ENCODE measurements at regions not wholly inside any gene's neighbourhood (a gene's known extent, or its start where the extent isn't known, plus 50 kb on each side); places are given as distances from the start of the nearest gene placed in this dataset.

GRCh38 chr18:22847392-22847791 lies 85.7 kb upstream of the RBBP8 start:
- no peak for DNase-seq (ENCODE audit: low spot score)

DNA sequence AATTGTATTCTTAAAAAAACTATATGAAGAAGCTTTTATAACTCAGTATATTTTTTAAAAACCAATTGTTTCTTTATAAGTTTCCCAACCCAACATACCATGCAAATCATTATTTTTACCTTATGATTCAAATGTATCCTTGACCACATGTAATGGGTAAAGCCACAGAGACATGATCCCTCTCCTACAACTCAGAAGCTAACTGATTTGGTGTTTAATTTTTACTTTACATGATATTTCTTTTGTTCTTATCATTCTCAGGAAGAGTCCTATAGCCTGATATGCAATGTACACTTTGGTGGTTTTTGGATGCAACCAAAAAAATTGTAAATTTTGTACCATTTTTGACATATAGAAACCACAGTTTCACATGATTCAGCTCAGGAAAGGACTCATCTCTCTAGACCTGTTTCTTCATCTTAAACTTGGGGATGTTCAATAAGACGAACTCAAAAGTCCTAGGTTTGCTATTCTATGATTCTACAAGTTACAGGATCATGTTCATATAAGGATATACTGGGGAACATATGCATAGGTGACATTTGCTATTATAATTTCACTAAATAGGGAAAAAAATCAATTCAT lies 85.2 kb upstream of the RBBP8 start:
- DNase-seq (ENCODE audit: low spot score) = no peak

- DNase-seq (ENCODE audit: low spot score) = no peak
Observed at GRCh38 chr18:22848615-22849014, 84.5 kb upstream of the RBBP8 start.

GRCh38 chr18:22856870-22857269 lies 76.3 kb upstream of the RBBP8 start:
- no peak for DNase-seq (ENCODE audit: low spot score)

GRCh38 chr18:22858121-22858520 lies 75.0 kb upstream of the RBBP8 start:
- DNase-seq (ENCODE audit: low spot score) = no peak

GRCh38 chr18:22860807-22861206 lies 72.3 kb upstream of the RBBP8 start:
- DNase-seq (ENCODE audit: low spot score) = no peak

GRCh38 chr18:22865354-22866116 lies 67.6 kb upstream of the RBBP8 start:
- DNase-seq (ENCODE audit: low spot score) = no peak

- DNase-seq (ENCODE audit: low spot score) = no peak
Observed at GRCh38 chr18:22868831-22869230, 64.3 kb upstream of the RBBP8 start.

GRCh38 chr18:22871809-22872525 lies 61.2 kb upstream of the RBBP8 start:
- no peak for DNase-seq (ENCODE audit: low spot score)

DNA sequence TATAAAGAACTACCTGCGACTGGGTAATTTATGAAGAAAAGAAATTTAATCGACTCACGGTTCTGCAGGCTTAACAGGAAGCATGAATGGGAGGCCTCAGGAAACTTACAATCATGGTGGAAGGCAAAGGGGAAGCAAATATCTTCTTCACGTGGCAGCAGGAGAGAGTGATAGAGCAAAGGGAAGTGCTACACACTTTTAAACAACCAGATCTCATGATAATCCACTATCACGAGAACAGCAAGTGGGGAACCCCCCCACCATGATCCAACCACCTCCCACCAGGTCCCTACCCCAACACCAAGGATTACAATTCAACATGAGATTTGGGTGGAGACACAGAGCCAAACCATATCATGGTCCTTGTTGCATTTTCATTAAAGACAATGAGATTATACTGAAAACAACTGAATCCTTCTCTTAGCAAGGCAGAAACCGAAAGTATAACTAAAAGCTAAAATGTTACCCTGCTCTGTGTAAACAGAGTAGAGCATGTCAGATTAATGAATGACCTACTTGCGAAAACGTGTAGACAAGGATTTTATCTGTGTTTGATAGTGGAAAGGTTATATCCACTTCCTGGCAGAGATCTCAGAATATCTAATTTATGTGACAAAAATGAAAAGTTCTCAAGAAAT lies 60.1 kb upstream of the RBBP8 start:
- no peak for DNase-seq (ENCODE audit: low spot score)

DNA sequence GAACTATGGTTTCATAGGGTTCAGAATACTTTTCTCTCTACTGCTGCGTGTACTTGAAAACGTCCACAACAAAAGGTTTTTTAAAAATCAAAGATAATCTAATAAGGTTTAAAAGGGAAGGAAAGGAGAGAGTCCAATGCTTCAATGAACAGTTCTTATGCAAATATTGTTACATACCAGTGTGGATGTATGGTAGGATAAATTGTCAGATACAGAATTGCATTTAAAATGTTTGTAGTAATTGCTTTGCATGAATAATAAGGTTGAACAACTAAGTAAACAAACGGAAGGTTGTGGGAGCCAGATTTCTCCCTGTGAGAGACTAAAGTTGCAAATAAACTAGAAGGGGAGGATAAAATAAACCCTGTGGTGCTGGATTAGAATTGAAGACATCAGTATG lies 53.8 kb upstream of the RBBP8 start:
- DNase-seq (ENCODE audit: low spot score) = no peak

DNA sequence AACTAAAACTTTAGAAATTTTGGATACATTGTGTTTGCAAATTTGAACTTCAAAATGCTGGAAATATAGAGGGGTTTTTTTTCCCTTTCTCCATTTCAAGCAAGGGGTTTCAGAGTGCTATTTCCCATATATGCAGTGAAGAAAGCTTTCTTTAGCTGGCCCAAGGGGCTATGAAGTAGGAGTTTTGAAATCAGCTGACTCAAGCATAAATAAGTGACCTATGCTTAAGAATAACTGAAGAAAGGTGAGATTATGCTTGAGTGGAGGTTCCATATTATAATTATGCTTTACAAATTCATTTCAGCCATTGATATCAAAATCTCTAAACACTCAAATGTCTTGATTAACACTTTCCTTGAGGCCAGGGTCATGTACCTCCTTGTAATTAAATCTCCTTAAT lies 51.0 kb upstream of the RBBP8 start:
- DNase-seq (ENCODE audit: low spot score) = no peak

DNA sequence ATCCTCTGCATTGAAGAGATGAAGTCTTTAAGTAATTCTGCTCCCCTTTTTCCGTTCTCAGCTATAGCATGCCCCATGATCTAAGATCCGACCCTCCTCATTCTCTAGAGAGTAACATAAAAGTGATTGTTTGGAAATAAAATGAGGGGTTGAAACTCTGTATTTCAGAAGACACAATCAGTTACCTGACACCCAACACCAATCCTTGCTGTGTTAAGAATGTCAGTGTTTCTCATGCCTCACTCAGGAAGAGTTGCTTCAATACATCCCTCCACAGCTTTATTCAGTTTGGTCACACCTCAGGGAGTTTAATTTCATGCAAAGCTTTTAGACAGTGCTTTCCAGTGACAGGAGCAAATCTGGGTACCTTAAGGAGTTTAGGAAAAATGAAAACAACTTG lies 49.9 kb upstream of the RBBP8 start:
- DNase-seq (ENCODE audit: low spot score) = no peak
